Hematopoietic multipotent progenitor cell (in vitro differentiated cells): ENCODE measurements at regions not wholly inside any gene's neighbourhood (a gene's known extent, or its start where the extent isn't known, plus 50 kb on each side); places are given as distances from the start of the nearest gene placed in this dataset.
"Not testable (repeated sequence)": the region's sequence is repeated elsewhere in the genome, so short reads cannot be mapped to it uniquely, and the experiment has no call there.

Experiments
- DNase-seq, 3 donors: peaks; one replicate each; pipeline ENCODE4 v3.0.0-alpha.2; 2011 to 2015; ENCODE audit warnings: low read depth in 2 of 3, low spot score in 2 of 3

DNA sequence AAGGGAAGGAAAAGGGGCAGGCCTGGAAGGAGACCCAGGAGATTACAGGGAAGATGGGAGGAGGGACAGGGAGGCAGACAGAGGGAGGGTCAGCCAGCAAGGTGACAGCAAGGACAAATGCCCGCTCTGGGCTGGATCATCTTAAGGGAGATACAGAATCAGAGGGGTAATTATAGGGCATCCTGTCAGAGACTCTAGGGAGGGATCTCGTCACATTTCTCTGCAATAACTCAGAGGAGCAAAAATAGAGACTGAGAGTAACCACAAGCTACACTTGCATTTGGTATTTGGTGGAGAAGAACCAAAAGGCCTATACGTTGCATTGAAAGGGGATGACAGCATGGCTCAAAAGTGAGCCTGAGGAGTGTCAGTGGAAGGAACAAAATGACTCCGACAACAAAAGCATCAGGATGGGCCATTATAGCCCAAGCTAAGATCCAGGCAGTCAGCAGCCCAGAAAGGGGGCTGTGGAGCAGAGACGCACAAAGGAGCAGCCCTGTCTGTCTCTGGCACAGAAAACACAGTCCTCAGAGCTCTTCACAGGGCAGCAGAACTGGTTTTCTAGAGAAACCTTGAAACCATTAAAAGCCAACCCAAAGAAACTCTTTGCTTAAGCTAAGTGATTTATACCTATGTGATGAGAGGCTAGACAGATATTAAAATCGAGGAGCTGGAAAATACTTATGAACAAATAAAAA lies 430.2 kb upstream of the VSTM2A start:
- no peak for DNase-seq

- DNase-seq = no peak
These were observed 429.6 kb upstream of the VSTM2A start for GRCh38 chr7:54112567-54112966.

DNA sequence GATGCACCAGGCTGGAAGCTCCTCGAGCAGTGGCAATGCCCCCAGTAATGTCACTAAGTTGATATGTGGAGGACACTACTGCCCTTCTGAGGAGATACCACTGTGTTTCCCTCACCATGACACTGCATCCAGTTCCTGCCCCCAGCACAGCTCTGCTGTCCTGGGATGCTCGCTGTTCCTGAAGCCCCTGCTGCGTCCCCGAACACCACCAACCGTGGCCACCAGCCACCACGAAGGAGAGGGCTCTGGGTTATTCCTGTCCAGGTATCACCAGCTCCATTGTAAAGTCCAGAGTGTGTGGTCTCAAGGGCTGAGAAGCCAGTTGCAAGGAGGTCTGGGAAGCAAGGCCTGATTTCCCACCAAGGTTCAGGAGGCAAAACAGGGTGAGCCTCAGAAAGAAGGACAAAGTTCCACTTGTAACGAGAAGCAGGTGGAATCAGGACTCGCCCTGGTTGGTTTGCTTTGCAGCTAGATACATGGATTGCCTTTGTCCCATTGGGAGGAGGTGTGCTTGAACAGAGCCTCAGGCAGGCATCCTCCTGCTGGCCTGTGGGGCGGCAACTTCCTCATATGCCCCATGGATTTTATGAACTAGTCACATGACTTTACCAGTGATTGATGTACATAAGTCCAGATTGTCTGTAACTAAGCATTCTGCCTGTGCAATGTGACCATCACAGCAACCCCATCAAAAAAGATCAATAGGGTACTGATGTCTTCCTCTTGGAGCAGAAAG lies 427.0 kb upstream of the VSTM2A start:
- no peak for DNase-seq

GRCh38 chr7:54116956-54117355 lies 425.2 kb upstream of the VSTM2A start:
- DNase-seq = no peak

DNA sequence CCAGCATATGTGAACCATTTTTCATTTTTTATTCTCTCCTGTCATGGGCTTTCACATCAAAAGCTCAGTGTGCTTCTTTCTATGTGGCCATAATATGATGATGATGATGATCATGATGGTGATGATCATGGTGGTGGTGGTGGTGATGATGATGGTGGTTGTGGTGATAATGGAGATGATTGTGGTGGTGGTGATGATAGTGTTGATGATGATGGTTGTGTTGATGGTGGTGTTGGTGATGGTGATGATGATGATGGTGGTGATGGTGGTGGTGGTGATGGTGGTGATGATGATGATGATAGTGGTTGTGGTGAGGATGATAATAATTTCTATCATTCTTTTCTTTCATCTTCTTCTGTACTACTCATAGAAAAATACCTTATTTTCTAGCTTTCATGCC lies 413.1 kb upstream of the VSTM2A start:
- DNase-seq = no peak

GRCh38 chr7:54141576-54141975 lies 400.6 kb upstream of the VSTM2A start:
- no peak for DNase-seq

DNA sequence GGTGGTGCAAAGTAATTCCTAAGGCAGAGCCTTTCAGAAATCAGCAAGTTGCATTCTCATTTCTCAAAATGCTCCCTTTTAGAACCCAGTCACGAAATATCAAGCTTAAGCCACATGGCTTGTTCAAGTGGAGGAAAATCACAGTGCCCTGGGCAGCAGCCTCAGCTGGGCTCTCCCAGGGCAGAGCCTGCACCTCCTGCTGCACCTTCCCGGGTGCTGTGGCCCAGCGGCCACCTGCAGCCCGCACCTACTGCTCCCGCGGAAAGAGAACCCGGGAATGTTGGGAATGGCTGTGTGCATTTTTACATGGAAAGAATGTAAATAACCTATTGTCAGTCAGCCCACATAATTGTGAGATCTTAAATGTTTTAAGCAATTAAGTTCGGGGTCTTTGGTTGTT lies 396.5 kb upstream of the VSTM2A start:
- DNase-seq = no peak

- DNase-seq = no peak
These were observed 388.7 kb upstream of the VSTM2A start for GRCh38 chr7:54153462-54153861.

DNA sequence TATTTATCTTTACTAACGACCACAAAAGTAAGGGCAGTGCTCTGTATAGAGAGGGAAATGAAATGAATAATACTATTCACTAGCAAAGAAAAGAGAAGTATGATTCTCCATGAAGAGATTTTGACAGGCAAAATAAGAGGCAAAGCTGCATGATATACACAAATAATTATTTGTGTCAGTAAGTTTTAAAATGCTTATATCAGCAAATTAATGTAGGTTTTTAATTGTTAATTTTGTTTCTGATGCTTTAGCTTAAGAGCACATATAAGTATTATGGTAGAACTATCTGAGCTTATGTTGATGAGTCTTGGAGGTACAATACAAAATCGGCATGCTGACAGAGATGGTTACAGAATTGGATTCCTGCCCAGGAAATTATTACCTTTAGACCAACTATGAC lies 383.1 kb upstream of the VSTM2A start:
- DNase-seq = no peak

DNA sequence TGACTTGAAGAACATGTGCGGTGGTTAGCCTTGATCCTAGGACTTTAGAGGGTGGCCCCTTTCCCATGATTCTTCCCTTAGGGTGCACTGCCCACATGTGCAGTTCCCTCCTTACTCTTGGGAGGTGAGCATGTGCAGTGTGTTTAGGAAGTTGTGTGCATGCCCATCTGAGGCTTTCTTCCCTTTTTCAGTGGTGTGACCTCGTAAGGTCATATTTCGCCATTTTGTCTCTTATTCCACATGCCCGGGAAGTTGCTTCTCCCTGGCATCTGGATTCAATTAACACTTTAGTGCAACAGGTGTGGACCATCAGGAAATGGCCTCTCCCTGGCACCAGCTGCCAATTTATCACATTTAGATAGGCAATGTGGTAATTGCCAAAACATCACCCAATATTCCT lies 380.6 kb upstream of the VSTM2A start:
- no peak for DNase-seq

GRCh38 chr7:54166419-54166818 lies 375.8 kb upstream of the VSTM2A start:
- DNase-seq = no peak

- no peak for DNase-seq
These were observed 362.7 kb upstream of the VSTM2A start for GRCh38 chr7:54179321-54180029.

- DNase-seq = no peak
These were observed 361.4 kb upstream of the VSTM2A start for GRCh38 chr7:54180796-54181195.

DNA sequence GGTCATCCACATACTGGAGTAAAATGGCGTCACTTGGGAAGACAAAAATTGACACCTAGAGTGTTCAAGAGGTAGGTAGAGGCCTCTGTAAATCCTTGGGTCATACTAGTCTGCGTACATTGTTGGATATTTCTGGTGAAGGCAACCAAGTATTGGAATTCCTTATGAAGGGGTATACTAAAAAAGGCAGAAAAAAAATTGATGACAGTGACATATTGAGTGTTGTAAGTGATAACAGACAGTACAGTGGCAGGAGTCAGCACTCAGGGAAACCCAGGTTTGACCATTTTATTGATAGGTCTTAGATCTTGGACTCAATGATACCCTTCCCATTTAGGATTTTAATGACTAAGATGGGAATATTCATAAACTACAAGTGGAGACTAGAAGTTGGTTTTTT lies 359.1 kb upstream of the VSTM2A start:
- DNase-seq = no peak

- DNase-seq = no peak
These were observed 355.8 kb upstream of the VSTM2A start for GRCh38 chr7:54186336-54186735.

DNA sequence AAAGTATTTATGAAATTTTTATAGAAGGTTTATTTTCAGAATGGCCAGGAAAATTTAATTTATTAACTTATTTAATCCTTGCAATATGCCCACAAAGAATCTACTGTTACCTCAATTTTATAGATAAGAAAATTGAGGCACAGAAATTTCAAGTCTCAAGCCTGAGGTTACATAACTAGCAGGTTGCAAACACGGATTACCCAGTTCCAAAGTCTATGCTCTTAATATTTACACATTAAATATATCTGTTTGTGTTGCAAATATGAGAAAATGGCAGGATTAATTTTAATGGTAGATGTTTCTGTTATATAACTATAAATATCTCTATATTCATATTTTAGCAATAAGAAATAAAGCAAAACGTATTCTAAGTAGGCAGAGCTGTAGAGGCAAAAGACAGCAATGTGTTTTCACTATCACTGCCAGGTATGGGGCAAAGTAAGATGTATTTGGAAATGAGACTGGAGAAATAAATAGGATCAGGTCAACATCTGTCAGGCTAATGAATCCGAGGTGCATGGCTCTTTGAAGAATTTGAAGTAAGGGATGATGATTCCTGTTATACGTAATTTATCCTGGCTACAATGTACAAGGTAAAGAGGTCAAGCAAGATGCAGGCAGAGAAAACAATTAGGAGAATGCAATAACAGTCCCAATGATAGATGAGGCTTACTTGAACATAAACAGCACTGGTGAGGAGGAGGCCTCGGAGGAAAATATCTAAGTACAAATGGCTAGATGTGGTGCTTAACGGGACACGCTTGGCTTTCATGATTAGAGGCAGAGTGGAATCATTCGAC lies 354.1 kb upstream of the VSTM2A start:
- DNase-seq = no peak

DNA sequence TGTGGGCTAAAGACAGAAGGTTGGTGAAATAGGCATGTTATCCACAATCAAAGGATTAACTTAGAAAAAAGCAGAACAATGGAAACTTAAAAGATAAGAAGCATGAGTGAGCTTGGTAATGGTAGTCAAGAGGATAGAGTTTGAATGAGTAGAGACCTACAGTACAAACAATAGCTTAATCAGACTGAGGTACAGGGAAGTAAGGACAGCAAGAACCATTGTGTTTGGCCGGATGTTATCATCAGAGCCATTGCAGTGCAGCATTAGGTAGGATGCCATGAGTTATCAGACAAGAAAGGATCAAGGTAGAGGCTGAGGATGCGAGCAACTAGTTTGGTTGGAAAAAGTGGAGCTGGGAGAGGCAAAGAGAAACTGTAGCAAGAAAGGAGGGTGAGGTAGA lies 353.3 kb upstream of the VSTM2A start:
- DNase-seq = no peak

DNA sequence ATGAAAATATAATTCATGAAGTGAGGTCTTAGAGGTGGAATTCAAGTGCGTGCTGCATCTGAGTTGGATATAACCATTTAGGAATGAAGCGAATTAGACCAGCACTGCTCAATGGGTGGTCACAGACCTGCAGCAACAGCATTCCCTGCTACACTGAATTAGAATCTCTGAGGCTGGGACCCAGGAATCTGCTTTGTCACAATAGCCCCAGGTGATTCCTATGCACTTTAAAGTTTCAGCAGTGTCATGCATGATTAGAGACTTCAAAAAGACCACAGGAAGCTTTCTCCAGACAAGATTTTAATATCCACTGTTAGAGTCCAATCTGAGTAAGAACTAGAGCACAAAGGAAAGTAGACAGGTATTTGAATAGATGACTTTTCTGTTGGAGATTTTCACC lies 352.8 kb upstream of the VSTM2A start:
- DNase-seq = no peak

DNA sequence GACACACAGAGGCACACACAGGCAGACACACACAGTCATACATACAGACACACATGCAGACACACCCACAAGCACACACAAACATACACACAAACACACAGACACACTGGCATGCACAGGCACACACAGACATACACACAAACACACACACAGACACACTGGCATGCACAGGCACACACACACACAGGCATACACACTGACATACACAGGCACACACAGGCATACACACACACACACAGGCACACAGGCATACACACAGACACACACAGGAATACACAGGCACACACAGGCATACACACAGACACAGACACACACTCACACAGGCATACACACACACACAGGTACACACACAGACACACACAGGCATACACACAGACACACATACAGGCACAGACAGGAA lies 340.7 kb upstream of the VSTM2A start:
- no peak for DNase-seq

- DNase-seq = no peak
These were observed 326.8 kb upstream of the VSTM2A start for GRCh38 chr7:54215424-54215823.

GRCh38 chr7:54226030-54226429 lies 316.1 kb upstream of the VSTM2A start:
- not testable (repeated sequence) for DNase-seq
